Nephron progenitor cell (in vitro differentiated cells): ENCODE measurements at regions not wholly inside any gene's neighbourhood (a gene's known extent, or its start where the extent isn't known, plus 50 kb on each side); places are given as distances from the start of the nearest gene placed in this dataset.

Experiments
- DNase-seq: peaks from one replicate; pipeline ENCODE4 v3.0.0; 2021
- H3K27ac Mint-ChIP-seq: 2 replicates; pipeline ENCODE4 v1.8.0; 2021; ENCODE audit warnings: mild to moderate bottlenecking, moderate library complexity, mixed read lengths
- H3K27me3 Mint-ChIP-seq: 2 replicates; pipeline ENCODE4 v1.8.0; 2021; ENCODE audit warnings: mild to moderate bottlenecking, low read depth, mixed read lengths; ENCODE audit not compliant: poor library complexity
- H3K36me3 Mint-ChIP-seq: 2 replicates; pipeline ENCODE4 v1.8.0; 2021; ENCODE audit warnings: low read depth, mixed read lengths
- H3K4me1 Mint-ChIP-seq: 2 replicates; pipeline ENCODE4 v1.8.0; 2021; ENCODE audit warnings: mixed read lengths
- H3K4me3 Mint-ChIP-seq: 2 replicates; pipeline ENCODE4 v1.8.0; 2021; ENCODE audit warnings: mild to moderate bottlenecking, moderate library complexity, mixed read lengths
- H3K9me3 Mint-ChIP-seq: 2 replicates; pipeline ENCODE4 v1.8.0; 2021; ENCODE audit warnings: mild to moderate bottlenecking, moderate library complexity, mixed read lengths
- CTCF ChIP-seq: fragments of 200-600 bp; sonication (generic); IDR thresholded peaks from 2 replicates; pipeline ENCODE4 v1.5.0; 2021; ENCODE audit warnings: antibody characterized with exemption

GRCh38 chr13:104288496-104288895 lies 1222.3 kb upstream of the SLC10A2 start:
- Mint-ChIP-seq H3K36me3 (no peaks in the 10 kb centered on the region), H3K4me1 (peaks cover 13% of the 10 kb centered on the region), H3K27me3 (no peaks in the 10 kb centered on the region), H3K9me3 (no peaks in the 10 kb centered on the region), H3K27ac (peak overlapping the region; percentile 14), H3K4me3 (no peak overlapping the region)
- TF ChIP-seq CTCF = no peak
- no peak for DNase-seq

GRCh38 chr13:104286566-104287290 lies 1220.5 kb upstream of the SLC10A2 start:
- no peak for TF ChIP-seq CTCF
- Mint-ChIP-seq H3K27me3 (no peaks in the 10 kb centered on the region), H3K4me1 (peaks cover 13% of the 10 kb centered on the region), H3K4me3 (no peak overlapping the region), H3K9me3 (no peaks in the 10 kb centered on the region), H3K36me3 (no peaks in the 10 kb centered on the region), H3K27ac (no peak overlapping the region)
- no peak for DNase-seq

- Mint-ChIP-seq H3K4me1 (peaks cover 2% of the 10 kb centered on the region), H3K9me3 (no peaks in the 10 kb centered on the region), H3K27ac (no peak overlapping the region), H3K27me3 (no peaks in the 10 kb centered on the region), H3K4me3 (no peak overlapping the region), H3K36me3 (no peaks in the 10 kb centered on the region)
- no peak for TF ChIP-seq CTCF
- no peak for DNase-seq
Measured at GRCh38 chr13:104281910-104282309, 1215.7 kb upstream of the SLC10A2 start.

- Mint-ChIP-seq H3K9me3 (peaks cover 4% of the 10 kb centered on the region), H3K27ac (no peak overlapping the region), H3K27me3 (peaks cover 3% of the 10 kb centered on the region), H3K4me1 (no peaks in the 10 kb centered on the region), H3K36me3 (no peaks in the 10 kb centered on the region), H3K4me3 (no peak overlapping the region)
- TF ChIP-seq CTCF = no peak
- DNase-seq = no peak
Measured at GRCh38 chr13:104270731-104271130, 1204.5 kb upstream of the SLC10A2 start.

- no peak for TF ChIP-seq CTCF
- no peak for DNase-seq
- Mint-ChIP-seq H3K9me3 (peaks cover 4% of the 10 kb centered on the region), H3K27me3 (peaks cover 3% of the 10 kb centered on the region), H3K36me3 (no peaks in the 10 kb centered on the region), H3K4me1 (no peaks in the 10 kb centered on the region), H3K27ac (no peak overlapping the region), H3K4me3 (no peak overlapping the region)
Measured at GRCh38 chr13:104267206-104267811, 1201.1 kb upstream of the SLC10A2 start.

GRCh38 chr13:104256701-104257100 lies 1190.5 kb upstream of the SLC10A2 start:
- H3K9me3 Mint-ChIP-seq = no peaks in the 10 kb centered on the region
- H3K27ac Mint-ChIP-seq = no peak overlapping the region
- peaks cover 5% of the 10 kb centered on the region for H3K4me1 Mint-ChIP-seq
- no peak overlapping the region for H3K4me3 Mint-ChIP-seq
- no peak for DNase-seq
- no peak for TF ChIP-seq CTCF
- no peaks in the 10 kb centered on the region for H3K36me3 Mint-ChIP-seq
- H3K27me3 Mint-ChIP-seq = no peaks in the 10 kb centered on the region
